Suppressor macrophage treated with lipopolysaccharide for 1 hour (primary cell): ENCODE measurements at regions not wholly inside any gene's neighbourhood (a gene's known extent, or its start where the extent isn't known, plus 50 kb on each side); places are given as distances from the start of the nearest gene placed in this dataset.

Experiments used
- DNase-seq, 3 donors: peaks; one replicate each; pipeline ENCODE4 v3.0.0-alpha.2; 2020 to 2022

GRCh38 chr10:117673230-117674010 lies 130.9 kb downstream of the EMX2 start:
- DNase-seq: no peak

- DNase-seq: no peak
Observed at GRCh38 chr10:117674201-117674600, 131.7 kb downstream of the EMX2 start.

- no peak for DNase-seq
Observed at GRCh38 chr10:117674646-117675045, 132.1 kb downstream of the EMX2 start.

- DNase-seq: no peak
Observed at GRCh38 chr10:117675514-117676055, 133.0 kb downstream of the EMX2 start.

DNA sequence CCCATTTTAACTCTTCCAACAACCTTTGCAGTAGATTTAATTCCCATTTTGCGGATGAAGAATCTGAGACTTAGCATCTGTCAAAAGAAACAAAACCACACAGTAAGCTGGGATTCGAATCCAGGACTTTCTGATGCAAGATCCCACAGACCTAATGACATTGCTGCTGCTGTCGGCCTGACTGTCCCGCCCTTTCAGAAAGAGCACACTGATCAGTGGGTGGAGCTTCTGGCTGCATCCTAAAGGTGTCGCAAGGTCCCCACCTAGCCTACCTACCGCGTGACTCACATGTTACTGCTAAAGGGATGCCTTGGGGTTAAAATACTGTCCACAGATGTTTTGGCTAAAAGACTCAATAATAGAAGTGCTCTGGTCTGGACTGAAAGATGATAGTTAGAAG lies 134.7 kb downstream of the EMX2 start:
- no peak for DNase-seq

GRCh38 chr10:117677890-117678500 lies 135.4 kb downstream of the EMX2 start:
- no peak for DNase-seq

- no peak for DNase-seq
Observed at GRCh38 chr10:117680601-117681000, 138.1 kb downstream of the EMX2 start.

DNA sequence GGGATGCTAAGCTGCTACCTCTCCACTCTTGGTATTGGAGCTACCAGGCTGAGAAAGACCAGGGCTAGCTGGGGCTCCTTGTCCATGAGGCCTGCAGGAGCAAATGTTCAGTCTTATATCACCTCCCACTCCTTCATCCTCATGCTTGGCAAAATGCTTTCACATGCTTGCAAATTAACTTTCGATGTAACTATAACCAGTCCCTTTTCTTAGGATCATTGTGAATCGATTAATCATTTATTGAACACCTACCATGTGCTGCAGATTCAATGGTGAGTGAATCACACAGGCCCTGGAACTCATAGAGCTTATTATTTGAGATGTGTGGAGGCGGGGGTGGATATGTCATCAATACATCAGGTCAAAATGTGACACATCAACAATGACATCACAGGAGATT lies 138.6 kb downstream of the EMX2 start:
- DNase-seq: no peak

DNA sequence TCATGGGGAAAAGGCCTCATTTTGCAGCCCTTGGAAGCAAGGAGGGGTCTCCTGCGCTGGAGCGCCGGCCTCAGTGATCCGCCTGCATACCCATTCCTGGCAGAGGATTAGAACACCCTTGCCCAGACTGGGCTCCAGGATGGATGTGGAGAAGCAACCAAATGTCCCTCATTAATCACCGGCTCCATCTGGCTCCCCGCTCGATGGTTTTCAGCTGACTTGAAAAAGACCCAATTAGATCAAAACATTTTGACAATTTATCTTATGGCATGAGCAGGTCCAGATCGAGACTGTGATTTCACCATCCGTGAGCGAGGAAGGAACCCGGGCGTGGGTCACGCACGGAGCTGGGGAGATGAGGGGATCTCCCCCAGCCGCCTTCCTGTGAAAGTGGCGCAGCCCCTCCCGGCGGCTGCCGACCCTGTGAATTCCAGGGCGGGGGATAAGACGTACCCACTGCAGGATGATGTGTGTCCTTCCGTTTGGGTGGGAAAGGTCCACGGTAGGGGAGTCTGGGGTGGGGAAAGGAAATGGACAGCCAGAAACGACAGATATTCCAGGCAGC lies 141.6 kb downstream of the EMX2 start:
- no peak for DNase-seq

- no peak for DNase-seq
Observed at GRCh38 chr10:117684672-117685211, 142.2 kb downstream of the EMX2 start.

- no peak for DNase-seq
Observed at GRCh38 chr10:117685431-117685830, 142.9 kb downstream of the EMX2 start.

DNA sequence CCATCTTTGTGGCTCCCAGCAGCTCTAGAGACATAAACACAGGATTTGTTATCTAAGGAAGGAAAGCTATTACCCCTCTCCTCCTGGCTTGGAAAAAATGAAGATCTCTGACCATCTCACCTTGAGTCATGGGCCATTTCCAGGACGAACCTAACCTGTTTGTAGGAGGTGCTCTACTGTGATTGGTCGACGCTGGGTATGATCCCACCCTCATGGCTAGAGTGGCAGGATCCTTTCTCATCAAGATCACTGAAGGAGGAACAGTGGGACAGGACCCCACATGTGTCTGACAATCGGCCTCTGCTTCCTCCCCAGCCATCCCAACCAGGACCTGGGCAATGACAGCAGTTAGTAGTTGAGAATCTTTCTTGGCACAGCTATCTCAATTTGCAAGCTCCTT lies 144.1 kb downstream of the EMX2 start:
- DNase-seq: no peak

DNA sequence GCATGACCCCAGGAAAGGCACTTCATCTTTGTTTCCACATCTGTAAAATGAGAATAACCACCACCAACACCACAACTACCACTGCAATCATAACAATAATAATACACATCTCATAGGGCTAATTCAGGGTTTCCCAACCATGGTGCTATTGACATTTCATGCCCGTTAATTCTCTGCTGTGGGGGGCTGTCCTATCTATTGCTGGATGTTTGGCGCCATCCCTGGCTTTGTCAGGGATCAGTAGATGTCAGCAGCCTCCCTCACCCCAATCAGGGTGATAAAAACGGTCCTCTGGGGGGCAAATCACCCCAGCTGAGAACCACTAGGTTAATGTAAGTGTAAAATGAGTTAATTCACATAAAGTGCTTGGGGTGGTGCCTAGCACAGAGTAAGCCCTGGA lies 145.8 kb downstream of the EMX2 start:
- no peak for DNase-seq

DNA sequence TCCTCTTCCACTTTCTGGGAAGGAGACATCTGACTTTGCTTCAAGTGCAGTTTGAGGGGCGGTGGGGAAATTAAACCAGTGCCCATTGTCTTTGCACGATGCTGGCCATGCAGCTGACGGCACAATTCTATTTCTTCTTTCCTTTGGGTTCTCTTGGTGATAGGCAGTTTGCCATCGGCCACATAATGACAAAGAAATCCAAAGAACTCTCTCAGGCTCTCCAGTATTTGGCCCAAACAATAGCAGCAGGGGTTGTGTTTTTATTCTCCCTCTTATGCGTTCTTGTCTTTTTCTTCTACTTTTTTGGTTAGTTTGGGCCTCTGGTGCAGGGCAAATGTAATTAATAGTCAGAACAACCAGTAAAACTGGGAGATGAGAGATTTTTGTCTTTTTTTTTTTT lies 147.0 kb downstream of the EMX2 start:
- no peak for DNase-seq

DNA sequence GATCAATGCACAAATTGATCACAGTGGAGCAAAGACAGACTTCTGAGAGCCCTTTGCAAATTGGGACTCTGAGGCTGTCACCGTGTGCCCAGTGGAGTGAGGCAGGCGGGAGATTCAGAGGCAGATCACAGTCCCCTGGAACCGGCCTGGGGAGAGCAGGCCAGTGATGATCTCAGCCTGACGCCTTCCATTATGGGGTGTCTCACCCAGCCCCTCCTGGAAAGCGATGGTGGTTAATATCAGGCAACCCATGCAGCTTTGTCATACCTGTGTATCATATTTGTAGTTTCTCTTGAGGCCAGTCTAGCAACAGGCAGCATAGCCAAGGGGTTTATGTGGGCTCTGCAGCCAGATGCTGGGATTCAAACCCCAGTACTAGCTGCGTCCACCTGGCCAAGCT lies 147.8 kb downstream of the EMX2 start:
- no peak for DNase-seq

- DNase-seq: no peak
Observed at GRCh38 chr10:117694190-117694589, 151.6 kb downstream of the EMX2 start.

GRCh38 chr10:117697402-117697801 lies 154.9 kb downstream of the EMX2 start:
- DNase-seq: no peak

DNA sequence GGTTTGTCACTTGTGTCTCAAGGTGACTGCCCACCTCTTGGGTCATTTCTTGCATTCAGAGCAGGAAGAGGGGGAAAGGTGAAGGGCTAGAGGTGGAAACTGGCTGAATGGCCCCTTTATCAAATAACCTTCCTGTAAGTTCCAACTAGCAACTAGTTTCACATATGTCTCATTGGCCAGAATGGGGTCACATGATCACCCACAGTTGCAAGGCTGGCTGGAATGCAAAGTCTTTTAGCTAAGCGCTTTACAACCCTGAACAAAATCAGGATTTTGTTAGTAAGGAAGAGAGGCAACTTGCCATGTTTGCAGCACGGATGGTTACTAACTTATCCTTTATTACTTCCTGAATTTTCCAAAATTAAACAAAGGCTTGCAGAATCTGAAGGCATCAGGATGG lies 156.3 kb downstream of the EMX2 start:
- no peak for DNase-seq

DNA sequence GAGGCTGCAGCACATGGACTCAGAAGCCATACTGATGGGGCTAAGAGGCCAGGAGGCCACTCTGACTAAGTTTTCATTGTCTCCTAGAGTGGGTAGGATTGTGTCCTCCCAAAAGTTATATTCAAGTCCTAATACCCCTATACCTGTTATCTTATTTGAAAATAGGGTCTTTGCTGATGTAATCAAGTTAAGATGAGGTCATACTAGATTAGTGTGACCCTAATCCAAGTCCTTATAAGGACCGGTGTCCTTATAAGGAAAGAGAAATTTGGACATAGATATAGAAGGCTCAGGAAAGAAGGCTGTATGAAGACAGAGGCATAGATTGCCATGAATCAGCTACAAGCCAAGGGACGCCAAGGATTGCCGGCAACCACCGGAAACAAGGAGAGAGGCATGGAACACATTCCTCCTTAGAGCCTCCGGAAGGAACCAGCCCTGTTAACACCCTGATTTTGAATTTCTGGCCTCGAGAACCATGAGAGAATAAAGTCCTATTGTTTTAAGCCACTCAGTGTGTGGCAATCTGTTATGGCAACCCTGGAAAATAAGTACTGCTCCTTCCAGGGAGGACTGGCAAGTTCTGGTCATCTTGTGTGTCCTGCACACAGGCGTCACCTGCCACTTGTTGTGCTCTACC lies 157.0 kb downstream of the EMX2 start:
- no peak for DNase-seq

GRCh38 chr10:117710181-117710798 lies 167.7 kb downstream of the EMX2 start:
- no peak for DNase-seq

GRCh38 chr10:117716889-117717288 lies 174.3 kb downstream of the EMX2 start:
- no peak for DNase-seq

GRCh38 chr10:117718986-117719920 lies 176.7 kb downstream of the EMX2 start:
- DNase-seq: no peak
